K562 (cell line): ENCODE measurements at regions not wholly inside any gene's neighbourhood (a gene's known extent, or its start where the extent isn't known, plus 50 kb on each side); places are given as distances from the start of the nearest gene placed in this dataset.

Experiments used
- ATAC-seq: fragments of 200-7000 bp; cut with Tn5 transposase; 3 replicates; pipeline ENCODE4 v1.9.1; 2020; ENCODE audit warnings: moderate library complexity
- BruUV-seq: library from RNA; stranded (reverse); fragments of 400-500 nt; replicated peaks from 2 replicates; lab custom pipeline; 2021; lab: Mats Ljungman, UMichigan
- CTCF ChIA-PET: fragments of 300-600 bp; formaldehyde crosslinking; extraction: SDS; loops from one replicate; lab custom pipeline; 2021; ENCODE audit warnings: low intra/inter-chr PET ratio; lab: Yijun Ruan, JAX
- POLR2A ChIA-PET: fragments of 300-600, 350-650 bp; sonication (Branson Sonifier 250); formaldehyde crosslinking; extraction: SDS; loops from one replicate; lab custom pipeline; 2021; ENCODE audit warnings: antibody characterized with exemption, inconsistent platforms; lab: Yijun Ruan, JAX
- DNase-seq, 4 experiments: peaks; one replicate each; pipeline versions ENCODE4 v3.0.0 to v3.0.0-alpha.2; 2011 to 2018; ENCODE audit warnings: low spot score in 3 of 4, mixed read lengths in 3 of 4; ENCODE audit errors: extremely low read depth in 1 of 4
- FAIRE-seq: peaks from 2 replicates; lab custom pipeline; 2011; peaks lifted over from hg19 to GRCh38; lab: Jason Lieb, UNC
- H2AFZ ChIP-seq: 2 replicates; pipeline ENCODE4 v1.6.0; 2011; ENCODE audit warnings: low read depth, low read length, control low read depth, inconsistent platforms
- H3K27ac ChIP-seq: fragments of 200-600 bp; 3 replicates; pipeline ENCODE4 v1.8.0; 2011; ENCODE audit warnings: low read depth, mild to moderate bottlenecking, control low read depth, inconsistent platforms, low read length, moderate library complexity, mixed read lengths; ENCODE audit errors: extremely low read depth
- H3K27me3 ChIP-seq, 2 experiments: fragments of 300-600 bp in 1 of 2; 2 replicates in 1 of 2; 3 replicates in 1 of 2; pipeline versions ENCODE4 v1.6.0 to v1.8.0; 2011; ENCODE audit warnings: inconsistent platforms in 2 of 2, low read length in 2 of 2, mild to moderate bottlenecking in 1 of 2, mixed read lengths in 1 of 2, moderate library complexity in 1 of 2; ENCODE audit not compliant: control insufficient read depth in 2 of 2, insufficient read depth in 2 of 2
- H3K36me3 ChIP-seq: fragments of 300-600 bp; 3 replicates; pipeline ENCODE4 v1.8.0; 2011; ENCODE audit warnings: mild to moderate bottlenecking, low read length, inconsistent platforms; ENCODE audit not compliant: control insufficient read depth, insufficient read depth
- H3K4me1 ChIP-seq, 2 experiments: fragments of 200-600 bp in 1 of 2; replicated peaks in 1 of 2; 2 replicates in 1 of 2; 3 replicates in 1 of 2; pipeline versions ENCODE4 v1.5.1 to v1.8.0; 2011; ENCODE audit warnings: inconsistent platforms in 2 of 2, low read length in 2 of 2, mild to moderate bottlenecking in 1 of 2, mixed read lengths in 1 of 2, moderate library complexity in 1 of 2; ENCODE audit not compliant: control insufficient read depth in 2 of 2, insufficient read depth in 2 of 2
- H3K4me2 ChIP-seq: 2 replicates; pipeline ENCODE4 v1.6.1; 2011; ENCODE audit warnings: low read length, control low read depth, inconsistent platforms, mixed read lengths; ENCODE audit not compliant: insufficient read depth
- H3K4me3 ChIP-seq: fragments of 200-600 bp; sonication (generic), shearing (Covaris generic); 2 replicates; pipeline ENCODE4 v1.5.1; 2016; ENCODE audit warnings: control low read depth, inconsistent platforms
- H3K79me2 ChIP-seq: fragments of 200-600 bp; 3 replicates; pipeline ENCODE4 v1.8.0; 2011; ENCODE audit warnings: low read length, inconsistent platforms; ENCODE audit not compliant: control insufficient read depth, insufficient read depth
- H3K9ac ChIP-seq, 2 experiments: 2 replicates each; pipeline versions ENCODE4 v1.6.0 to v1.6.1; 2011; ENCODE audit warnings: low read depth in 2 of 2, low read length in 2 of 2, control low read depth in 1 of 2, inconsistent platforms in 1 of 2, mild to moderate bottlenecking in 1 of 2, mixed read lengths in 1 of 2; ENCODE audit not compliant: insufficient read depth in 1 of 2
- H3K9me1 ChIP-seq: one replicate; pipeline ENCODE4 v1.6.0; 2011; ENCODE audit warnings: inconsistent platforms, mild to moderate bottlenecking, low read length, moderate library complexity; ENCODE audit not compliant: control insufficient read depth, insufficient read depth
- H3K9me3 ChIP-seq: replicated peaks from 2 replicates; pipeline ENCODE4 v1.5.1; 2011; ENCODE audit warnings: low read depth, low read length, inconsistent platforms; ENCODE audit not compliant: control insufficient read depth, insufficient read depth
- H4K20me1 ChIP-seq: replicated peaks from 2 replicates; pipeline ENCODE4 v1.6.1; 2011; ENCODE audit warnings: low read length, inconsistent platforms, mixed read lengths; ENCODE audit not compliant: control insufficient read depth, insufficient read depth
- FOXJ3 ChIP-seq: sonication (generic); formaldehyde crosslinking; IDR thresholded peaks from 2 replicates; pipeline ENCODE4 v1.4.0; 2020; ENCODE audit warnings: mild to moderate bottlenecking, missing genetic modification reagents
- GATAD2B ChIP-seq: fragments of 450-650 bp; IDR thresholded peaks from 2 replicates; pipeline ENCODE4 v1.6.1; 2017; ENCODE audit warnings: mild to moderate bottlenecking, borderline replicate concordance
- HNRNPLL ChIP-seq: fragments of 200-400 bp; formaldehyde crosslinking; IDR thresholded peaks from 2 replicates; pipeline ENCODE4 v1.6.1; 2017; ENCODE audit warnings: low read length, low read depth, mild to moderate bottlenecking; ENCODE audit not compliant: poor library complexity, severe bottlenecking
- JUN ChIP-seq, 2 experiments: sonication (generic) in 1 of 2; formaldehyde crosslinking in 1 of 2; IDR thresholded peaks; 2 replicates each; pipeline versions ENCODE4 v1.6.1 to v1.8.0; 2012 to 2022; ENCODE audit warnings: borderline replicate concordance in 2 of 2, mild to moderate bottlenecking in 2 of 2, improper control_type of control experiment in 1 of 2, low read depth in 1 of 2, low read length in 1 of 2, missing genetic modification reagents in 1 of 2
- NR4A1 ChIP-seq, 2 experiments: fragments of 250-450 bp in 1 of 2; fragments of 450-650 bp in 1 of 2; sonication (Bioruptor Pico) in 1 of 2; IDR thresholded peaks; 2 replicates each; pipeline versions ENCODE4 v1.4.0 to v1.6.1; 2016 to 2020; ENCODE audit warnings: mild to moderate bottlenecking in 2 of 2, missing compliant biosample characterization in 1 of 2, missing genetic modification characterization in 1 of 2, moderate library complexity in 1 of 2
- OTX1 ChIP-seq: fragments of 450-650 bp; formaldehyde crosslinking; IDR thresholded peaks from 2 replicates; pipeline ENCODE4 v1.4.0; 2022; ENCODE audit warnings: mild to moderate bottlenecking
- PURB ChIP-seq: sonication (generic); formaldehyde crosslinking; IDR thresholded peaks from 2 replicates; pipeline ENCODE4 v1.9.0; 2021; ENCODE audit warnings: low read depth, mild to moderate bottlenecking, missing genetic modification reagents
- RBM14 ChIP-seq: fragments of 200-400 bp; formaldehyde crosslinking; IDR thresholded peaks from 2 replicates; pipeline ENCODE4 v1.6.1; 2018; ENCODE audit warnings: low read depth, mild to moderate bottlenecking, low read length, moderate library complexity, borderline replicate concordance; ENCODE audit not compliant: insufficient read depth
- SIN3B ChIP-seq: fragments of 450-650 bp; IDR thresholded peaks from 2 replicates; pipeline ENCODE4 v1.6.1; 2017; ENCODE audit warnings: low read depth, mild to moderate bottlenecking, moderate library complexity
- SMARCE1 ChIP-seq: fragments of 450-650 bp; IDR thresholded peaks from 2 replicates; pipeline ENCODE4 v1.7.1; 2016; ENCODE audit warnings: mild to moderate bottlenecking
- U2AF1 ChIP-seq: fragments of 200-400 bp; formaldehyde crosslinking; optimal IDR thresholded peaks from 2 replicates; pipeline ENCODE3; 2017; ENCODE audit warnings: mild to moderate bottlenecking, low read depth, low read length, moderate library complexity
- XRCC3 ChIP-seq: fragments of 450-650 bp; IDR thresholded peaks from 2 replicates; pipeline ENCODE4 v1.6.1; 2017; ENCODE audit warnings: mild to moderate bottlenecking, moderate library complexity
- ZNF143 ChIP-seq: sonication (generic); formaldehyde crosslinking; IDR thresholded peaks from 2 replicates; pipeline ENCODE4 v1.9.0; 2022; ENCODE audit warnings: mild to moderate bottlenecking, missing genetic modification reagents
- ZNF324 ChIP-seq: fragments of 250-450 bp; sonication (Bioruptor Pico); IDR thresholded peaks from 2 replicates; pipeline ENCODE4 v1.4.0; 2020; ENCODE audit warnings: mild to moderate bottlenecking
- ZNF75A ChIP-seq: fragments of 450-650 bp; formaldehyde crosslinking; IDR thresholded peaks from 2 replicates; pipeline ENCODE4 v1.4.0; 2020; ENCODE audit warnings: mild to moderate bottlenecking
- WGBS: fragments of 100-300 bp; shearing (Covaris generic); methylation state at CpG from one replicate; pipeline ENCODE4 v1.1.6; 2016; ENCODE audit warnings: low coverage, mixed read lengths; ENCODE audit not compliant: insufficient coverage; ENCODE audit errors: missing lambda C conversion rate; 5-methylcytosine and 5-hydroxymethylcytosine counted together
- in situ Hi-C: fragments of 300-500 bp; cut with MboI; formaldehyde crosslinking; loops from 4 replicates; pipeline ENCODE4 v1.15.0; 2018; ENCODE audit warnings: inconsistent platforms, mixed read lengths
- intact Hi-C: fragments of 100-400 bp; cut with micrococcal nuclease; formaldehyde crosslinking; loops from 2 replicates; pipeline ENCODE4 v1.14.2; 2022
- TF ChIP-seq, protein P1 (sequence below): fragments of 450-650 bp; IDR thresholded peaks from 2 replicates; pipeline ENCODE4 v1.7.1; 2018; ENCODE audit warnings: mild to moderate bottlenecking, low read depth; ENCODE audit not compliant: partially characterized antibody
- TF ChIP-seq, protein P2 (sequence below): IDR thresholded peaks from 2 replicates; pipeline ENCODE4 v1.6.1; 2011; ENCODE audit warnings: borderline replicate concordance, low read depth, mild to moderate bottlenecking, moderate library complexity, low read length; ENCODE audit not compliant: insufficient read depth, poor library complexity, severe bottlenecking

DNA sequence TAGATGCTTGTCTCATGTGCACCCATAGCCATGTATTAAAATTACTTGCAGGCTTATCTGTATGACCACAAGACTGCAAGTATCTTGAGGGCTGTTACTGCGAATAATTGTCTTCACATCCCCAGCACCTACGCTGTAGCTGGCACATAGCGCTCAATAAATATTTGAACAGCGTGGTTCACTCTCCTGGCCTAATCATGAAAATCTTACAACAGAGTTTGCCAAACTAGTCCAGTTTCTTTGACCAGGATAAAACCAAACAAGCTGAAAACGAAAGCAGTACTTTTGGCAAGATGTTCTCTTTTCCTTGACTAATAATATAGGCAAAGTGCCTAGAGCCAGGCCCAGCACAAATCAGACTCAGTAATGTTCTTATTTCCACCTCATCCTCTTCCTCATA, 106.7 kb downstream of the RPS29 start:
- H3K4me3 ChIP-seq: no peak overlapping the region
- 7% methylated on average over 5 of the region's 5 CpGs for WGBS
- no peak overlapping the region for H2AFZ ChIP-seq
- ATAC-seq (no peak), FAIRE-seq (no peak), DNase-seq (no peak)
- in situ Hi-C loops (no loop called here), intact Hi-C loops (no loop called here)
- no peaks in the 10 kb centered on the region for H3K36me3 ChIP-seq
- BruUV-seq: no TSS peak
- ChIA-PET CTCF (no interaction called here), POLR2A (interaction anchor here (0.8 kb wide), 1 partner anchor 18 kb away, joined by 3 read pairs; no protein-coding TSS in a partner anchor)
- no peak overlapping the region for H3K4me2 ChIP-seq
- H3K27me3 ChIP-seq: no peaks in the 10 kb centered on the region
- H3K9me3 ChIP-seq: no peaks in the 10 kb centered on the region
- no peak overlapping the region for H3K9ac ChIP-seq
- no peaks in the 10 kb centered on the region for H3K9me1 ChIP-seq
- H3K27ac ChIP-seq: no peak overlapping the region
- H3K4me1 ChIP-seq: no peaks in the 10 kb centered on the region
- TF ChIP-seq FOXJ3 (CRISPR knock-in tag) (no peak), PURB (no peak), U2AF1 (no peak), ZNF324 (no peak), OTX1 (CRISPR knock-in tag) (no peak), SMARCE1 (no peak), HNRNPLL (no peak), JUN (IDR thresholded peaks at IDR 0.05; ENCODE audit: borderline replicate concordance, low read depth, low read length) (no peak), JUN (CRISPR knock-in tag; IDR thresholded peaks at IDR 0.05; ENCODE audit: borderline replicate concordance) (no peak), GATAD2B (no peak), RBM14 (no peak), SIN3B (no peak), NR4A1 (CRISPR knock-in tag; IDR thresholded peaks at IDR 0.05) (no peak), NR4A1 (tag; IDR thresholded peaks at IDR 0.05) (no peak), ZNF75A (no peak), XRCC3 (no peak), ZNF143 (CRISPR knock-in tag) (no peak)
- TF ChIP-seq, protein P1, sequence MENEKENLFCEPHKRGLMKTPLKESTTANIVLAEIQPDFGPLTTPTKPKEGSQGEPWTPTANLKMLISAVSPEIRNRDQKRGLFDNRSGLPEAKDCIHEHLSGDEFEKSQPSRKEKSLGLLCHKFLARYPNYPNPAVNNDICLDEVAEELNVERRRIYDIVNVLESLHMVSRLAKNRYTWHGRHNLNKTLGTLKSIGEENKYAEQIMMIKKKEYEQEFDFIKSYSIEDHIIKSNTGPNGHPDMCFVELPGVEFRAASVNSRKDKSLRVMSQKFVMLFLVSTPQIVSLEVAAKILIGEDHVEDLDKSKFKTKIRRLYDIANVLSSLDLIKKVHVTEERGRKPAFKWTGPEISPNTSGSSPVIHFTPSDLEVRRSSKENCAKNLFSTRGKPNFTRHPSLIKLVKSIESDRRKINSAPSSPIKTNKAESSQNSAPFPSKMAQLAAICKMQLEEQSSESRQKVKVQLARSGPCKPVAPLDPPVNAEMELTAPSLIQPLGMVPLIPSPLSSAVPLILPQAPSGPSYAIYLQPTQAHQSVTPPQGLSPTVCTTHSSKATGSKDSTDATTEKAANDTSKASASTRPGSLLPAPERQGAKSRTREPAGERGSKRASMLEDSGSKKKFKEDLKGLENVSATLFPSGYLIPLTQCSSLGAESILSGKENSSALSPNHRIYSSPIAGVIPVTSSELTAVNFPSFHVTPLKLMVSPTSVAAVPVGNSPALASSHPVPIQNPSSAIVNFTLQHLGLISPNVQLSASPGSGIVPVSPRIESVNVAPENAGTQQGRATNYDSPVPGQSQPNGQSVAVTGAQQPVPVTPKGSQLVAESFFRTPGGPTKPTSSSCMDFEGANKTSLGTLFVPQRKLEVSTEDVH: no peak
- TF ChIP-seq, protein P2, sequence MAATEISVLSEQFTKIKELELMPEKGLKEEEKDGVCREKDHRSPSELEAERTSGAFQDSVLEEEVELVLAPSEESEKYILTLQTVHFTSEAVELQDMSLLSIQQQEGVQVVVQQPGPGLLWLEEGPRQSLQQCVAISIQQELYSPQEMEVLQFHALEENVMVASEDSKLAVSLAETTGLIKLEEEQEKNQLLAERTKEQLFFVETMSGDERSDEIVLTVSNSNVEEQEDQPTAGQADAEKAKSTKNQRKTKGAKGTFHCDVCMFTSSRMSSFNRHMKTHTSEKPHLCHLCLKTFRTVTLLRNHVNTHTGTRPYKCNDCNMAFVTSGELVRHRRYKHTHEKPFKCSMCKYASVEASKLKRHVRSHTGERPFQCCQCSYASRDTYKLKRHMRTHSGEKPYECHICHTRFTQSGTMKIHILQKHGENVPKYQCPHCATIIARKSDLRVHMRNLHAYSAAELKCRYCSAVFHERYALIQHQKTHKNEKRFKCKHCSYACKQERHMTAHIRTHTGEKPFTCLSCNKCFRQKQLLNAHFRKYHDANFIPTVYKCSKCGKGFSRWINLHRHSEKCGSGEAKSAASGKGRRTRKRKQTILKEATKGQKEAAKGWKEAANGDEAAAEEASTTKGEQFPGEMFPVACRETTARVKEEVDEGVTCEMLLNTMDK: no peak
- no peaks in the 10 kb centered on the region for H3K79me2 ChIP-seq
- no peaks in the 10 kb centered on the region for H4K20me1 ChIP-seq
